HEK293 (cell line): ENCODE measurements at regions not wholly inside any gene's neighbourhood (a gene's known extent, or its start where the extent isn't known, plus 50 kb on each side); places are given as distances from the start of the nearest gene placed in this dataset.
A peak's percentile ranks its signal among the peaks of the same experiment; 100 is the strongest.
"Not testable (repeated sequence)": the region's sequence is repeated elsewhere in the genome, so short reads cannot be mapped to it uniquely, and the experiment has no call there.

Experiments
- CTCF ChIA-PET: fragments of 350-600 bp; formaldehyde crosslinking; extraction: SDS; loops from one replicate; lab custom pipeline; 2021; ENCODE audit warnings: antibody characterized with exemption; lab: Yijun Ruan, JAX
- POLR2A ChIA-PET: fragments of 300-600 bp; formaldehyde crosslinking; extraction: SDS; loops from one replicate; lab custom pipeline; 2020; ENCODE audit warnings: antibody characterized with exemption, inconsistent platforms; lab: Yijun Ruan, JAX
- H3K27ac ChIP-seq: fragments of 200-500 bp; sonication (Bioruptor generic); 2 replicates; pipeline ENCODE4 v1.5.1; 2014; ENCODE audit warnings: low read depth, low read length, control low read depth, inconsistent platforms; ENCODE audit errors: extremely low read depth
- H3K36me3 ChIP-seq, 2 experiments: fragments of 200-500 bp in 1 of 2; sonication (Bioruptor generic) in 1 of 2; 1 replicate in 1 of 2; 2 replicates in 1 of 2; pipeline ENCODE4 v1.5.1; 2014 to 2017; ENCODE audit warnings: inconsistent platforms in 2 of 2, low read length in 2 of 2; ENCODE audit not compliant: control insufficient read depth in 2 of 2, insufficient read depth in 1 of 2
- H3K4me1 ChIP-seq: fragments of 200-500 bp; sonication (Bioruptor generic); 2 replicates; pipeline ENCODE4 v1.5.1; 2014; ENCODE audit warnings: mild to moderate bottlenecking, low read length, inconsistent platforms; ENCODE audit not compliant: control insufficient read depth, insufficient read depth
- H3K4me3 ChIP-seq: 2 replicates; pipeline ENCODE4 v1.5.1; 2011; ENCODE audit warnings: low read depth, mild to moderate bottlenecking, control low read depth, low read length, moderate library complexity
- H3K9me3 ChIP-seq: fragments of 200-500 bp; sonication (Bioruptor generic); 2 replicates; pipeline ENCODE4 v1.5.1; 2014; ENCODE audit warnings: low read depth, low read length, inconsistent platforms; ENCODE audit not compliant: control insufficient read depth, insufficient read depth
- EGR2 ChIP-seq: fragments of 450-650 bp; formaldehyde crosslinking; IDR thresholded peaks from 2 replicates; pipeline ENCODE4 v1.5.1; 2016; ENCODE audit warnings: low read depth, missing biosample characterization, missing genetic modification characterization
- GLIS1 ChIP-seq: fragments of 450-650 bp; formaldehyde crosslinking; IDR thresholded peaks from 2 replicates; pipeline ENCODE4 v1.5.1; 2016; ENCODE audit warnings: missing biosample characterization, missing genetic modification characterization
- GLIS2 ChIP-seq: fragments of 450-650 bp; formaldehyde crosslinking; IDR thresholded peaks from 2 replicates; pipeline ENCODE4 v1.5.1; 2016; ENCODE audit warnings: missing biosample characterization, missing genetic modification characterization
- KLF9 ChIP-seq: fragments of 450-650 bp; formaldehyde crosslinking; IDR thresholded peaks from 2 replicates; pipeline ENCODE4 v1.5.1; 2016; ENCODE audit warnings: missing biosample characterization, missing genetic modification characterization, low read depth
- SP3 ChIP-seq: fragments of 450-650 bp; formaldehyde crosslinking; IDR thresholded peaks from 2 replicates; pipeline ENCODE4 v1.5.1; 2016; ENCODE audit warnings: missing biosample characterization, missing genetic modification characterization
- YY1 ChIP-seq: fragments of 450-650 bp; formaldehyde crosslinking; IDR thresholded peaks from 2 replicates; pipeline ENCODE4 v1.5.1; 2018; ENCODE audit warnings: missing biosample characterization, missing genetic modification characterization
- ZBTB8A ChIP-seq: fragments of 450-650 bp; formaldehyde crosslinking; IDR thresholded peaks from 2 replicates; pipeline ENCODE4 v1.5.1; 2016; ENCODE audit warnings: missing biosample characterization, missing genetic modification characterization
- ZEB2 ChIP-seq: fragments of 450-650 bp; formaldehyde crosslinking; IDR thresholded peaks from 2 replicates; pipeline ENCODE4 v1.5.1; 2016; ENCODE audit warnings: missing biosample characterization, missing genetic modification characterization
- ZFHX2 ChIP-seq: fragments of 450-650 bp; formaldehyde crosslinking; conservative IDR thresholded peaks from 2 replicates; pipeline ENCODE4 v1.5.1; 2016; ENCODE audit warnings: missing biosample characterization, missing genetic modification characterization
- ZNF335 ChIP-seq: fragments of 450-650 bp; formaldehyde crosslinking; conservative IDR thresholded peaks from 2 replicates; pipeline ENCODE4 v1.5.1; 2016; ENCODE audit warnings: missing biosample characterization, missing genetic modification characterization
- ZNF596 ChIP-seq: fragments of 450-650 bp; IDR thresholded peaks from 2 replicates; pipeline ENCODE4 v1.5.0; 2018; ENCODE audit warnings: missing biosample characterization, mild to moderate bottlenecking, missing genetic modification characterization, moderate library complexity
- ZNF664 ChIP-seq: fragments of 450-650 bp; formaldehyde crosslinking; IDR thresholded peaks from 2 replicates; pipeline ENCODE4 v1.5.1; 2016; ENCODE audit warnings: missing biosample characterization, missing genetic modification characterization
- TF ChIP-seq, protein P1 (sequence below): fragments of 450-650 bp; formaldehyde crosslinking; optimal IDR thresholded peaks from 2 replicates; pipeline ENCODE3; 2016; ENCODE audit warnings: missing biosample characterization, mild to moderate bottlenecking, missing genetic modification characterization
- TF ChIP-seq, protein P2 (sequence below): fragments of 450-650 bp; formaldehyde crosslinking; IDR thresholded peaks from 2 replicates; pipeline ENCODE4 v1.5.1; 2016; ENCODE audit warnings: missing biosample characterization, missing genetic modification characterization
- TF ChIP-seq, protein P3 (sequence below): fragments of 450-650 bp; formaldehyde crosslinking; IDR thresholded peaks from 2 replicates; pipeline ENCODE4 v1.5.1; 2016; ENCODE audit warnings: missing biosample characterization, missing genetic modification characterization

DNA sequence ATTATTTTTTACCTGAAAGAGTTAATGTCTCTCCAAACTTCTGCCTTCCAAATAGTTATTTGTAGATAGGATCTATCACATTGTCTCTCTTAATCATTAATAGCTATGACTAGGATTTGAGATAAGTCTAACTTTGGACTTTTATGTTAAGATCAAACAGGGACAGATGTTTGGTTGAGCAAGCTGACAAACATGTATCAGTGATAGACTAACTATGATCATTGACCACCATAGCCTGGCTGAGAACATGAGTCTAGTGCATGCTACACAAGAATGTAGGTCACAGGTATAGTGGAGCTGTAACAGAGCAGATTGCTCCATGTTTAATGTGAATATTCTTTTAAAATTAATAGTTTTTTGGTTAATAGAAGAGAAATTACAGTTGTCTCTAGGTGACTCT is 52.0 kb downstream of the SYT15B start:
- H3K4me3 ChIP-seq, CTCF ChIA-PET, H3K9me3 ChIP-seq, H3K4me1 ChIP-seq, H3K27ac ChIP-seq, POLR2A ChIA-PET, H3K36me3 ChIP-seq: not testable (repeated sequence)

- H3K9me3 ChIP-seq, H3K4me1 ChIP-seq, POLR2A ChIA-PET, H3K4me3 ChIP-seq, H3K27ac ChIP-seq, CTCF ChIA-PET, H3K36me3 ChIP-seq: not testable (repeated sequence)
Measured at GRCh38 chr10:47710443-47710842, 52.9 kb downstream of the SYT15B start.

- TF ChIP-seq, protein P1, sequence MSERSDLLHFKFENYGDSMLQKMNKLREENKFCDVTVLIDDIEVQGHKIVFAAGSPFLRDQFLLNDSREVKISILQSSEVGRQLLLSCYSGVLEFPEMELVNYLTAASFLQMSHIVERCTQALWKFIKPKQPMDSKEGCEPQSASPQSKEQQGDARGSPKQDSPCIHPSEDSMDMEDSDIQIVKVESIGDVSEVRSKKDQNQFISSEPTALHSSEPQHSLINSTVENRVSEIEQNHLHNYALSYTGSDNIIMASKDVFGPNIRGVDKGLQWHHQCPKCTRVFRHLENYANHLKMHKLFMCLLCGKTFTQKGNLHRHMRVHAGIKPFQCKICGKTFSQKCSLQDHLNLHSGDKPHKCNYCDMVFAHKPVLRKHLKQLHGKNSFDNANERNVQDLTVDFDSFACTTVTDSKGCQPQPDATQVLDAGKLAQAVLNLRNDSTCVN (tag by site-specific recombination), result peak; percentile 59
- TF ChIP-seq, protein P2, sequence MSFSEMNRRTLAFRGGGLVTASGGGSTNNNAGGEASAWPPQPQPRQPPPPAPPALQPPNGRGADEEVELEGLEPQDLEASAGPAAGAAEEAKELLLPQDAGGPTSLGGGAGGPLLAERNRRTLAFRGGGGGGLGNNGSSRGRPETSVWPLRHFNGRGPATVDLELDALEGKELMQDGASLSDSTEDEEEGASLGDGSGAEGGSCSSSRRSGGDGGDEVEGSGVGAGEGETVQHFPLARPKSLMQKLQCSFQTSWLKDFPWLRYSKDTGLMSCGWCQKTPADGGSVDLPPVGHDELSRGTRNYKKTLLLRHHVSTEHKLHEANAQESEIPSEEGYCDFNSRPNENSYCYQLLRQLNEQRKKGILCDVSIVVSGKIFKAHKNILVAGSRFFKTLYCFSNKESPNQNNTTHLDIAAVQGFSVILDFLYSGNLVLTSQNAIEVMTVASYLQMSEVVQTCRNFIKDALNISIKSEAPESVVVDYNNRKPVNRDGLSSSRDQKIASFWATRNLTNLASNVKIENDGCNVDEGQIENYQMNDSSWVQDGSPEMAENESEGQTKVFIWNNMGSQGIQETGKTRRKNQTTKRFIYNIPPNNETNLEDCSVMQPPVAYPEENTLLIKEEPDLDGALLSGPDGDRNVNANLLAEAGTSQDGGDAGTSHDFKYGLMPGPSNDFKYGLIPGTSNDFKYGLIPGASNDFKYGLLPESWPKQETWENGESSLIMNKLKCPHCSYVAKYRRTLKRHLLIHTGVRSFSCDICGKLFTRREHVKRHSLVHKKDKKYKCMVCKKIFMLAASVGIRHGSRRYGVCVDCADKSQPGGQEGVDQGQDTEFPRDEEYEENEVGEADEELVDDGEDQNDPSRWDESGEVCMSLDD, result 0 out of 2 replicates have a peak, but pooled peaks have one; percentile 57
- TF ChIP-seq ZNF664, result peak; percentile 72
- TF ChIP-seq ZEB2 (tag by site-specific recombination), result 0 out of 2 replicates have a peak, but pooled peaks have one; percentile 21
- peak; percentile 56 for TF ChIP-seq ZNF335
- peak; percentile 19; the same call in 1 of the 2 replicates for TF ChIP-seq ZFHX2
- peak; percentile 60 for TF ChIP-seq YY1
- TF ChIP-seq EGR2 (tag by site-specific recombination), result 0 out of 2 replicates have a peak, but pooled peaks have one; percentile 21
- peak; percentile 54; the same call in 1 of the 2 replicates for TF ChIP-seq KLF9 (tag by site-specific recombination)
- peak; percentile 54; the same call in 1 of the 2 replicates for TF ChIP-seq ZNF596 (tag by site-specific recombination)
- TF ChIP-seq, protein P3, sequence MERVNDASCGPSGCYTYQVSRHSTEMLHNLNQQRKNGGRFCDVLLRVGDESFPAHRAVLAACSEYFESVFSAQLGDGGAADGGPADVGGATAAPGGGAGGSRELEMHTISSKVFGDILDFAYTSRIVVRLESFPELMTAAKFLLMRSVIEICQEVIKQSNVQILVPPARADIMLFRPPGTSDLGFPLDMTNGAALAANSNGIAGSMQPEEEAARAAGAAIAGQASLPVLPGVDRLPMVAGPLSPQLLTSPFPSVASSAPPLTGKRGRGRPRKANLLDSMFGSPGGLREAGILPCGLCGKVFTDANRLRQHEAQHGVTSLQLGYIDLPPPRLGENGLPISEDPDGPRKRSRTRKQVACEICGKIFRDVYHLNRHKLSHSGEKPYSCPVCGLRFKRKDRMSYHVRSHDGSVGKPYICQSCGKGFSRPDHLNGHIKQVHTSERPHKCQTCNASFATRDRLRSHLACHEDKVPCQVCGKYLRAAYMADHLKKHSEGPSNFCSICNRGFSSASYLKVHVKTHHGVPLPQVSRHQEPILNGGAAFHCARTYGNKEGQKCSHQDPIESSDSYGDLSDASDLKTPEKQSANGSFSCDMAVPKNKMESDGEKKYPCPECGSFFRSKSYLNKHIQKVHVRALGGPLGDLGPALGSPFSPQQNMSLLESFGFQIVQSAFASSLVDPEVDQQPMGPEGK (tag by site-specific recombination), result peak; percentile 58
- TF ChIP-seq ZBTB8A (tag by site-specific recombination), result 0 out of 2 replicates have a peak, but pooled peaks have one; percentile 35
- TF ChIP-seq GLIS2 (tag by site-specific recombination), result peak; percentile 26; the same call in 1 of the 2 replicates
- TF ChIP-seq SP3 (tag by site-specific recombination), result peak; percentile 35; the same call in 1 of the 2 replicates
- TF ChIP-seq GLIS1 (tag by site-specific recombination), result peak; percentile 36; the same call in 1 of the 2 replicates
- H3K27ac ChIP-seq, H3K36me3 ChIP-seq, CTCF ChIA-PET, POLR2A ChIA-PET, H3K9me3 ChIP-seq, H3K4me1 ChIP-seq: not testable (repeated sequence)
- peak overlapping the region; percentile 43 for H3K4me3 ChIP-seq
Measured at GRCh38 chr10:47705698-47706414, 57.5 kb downstream of the SYT15B start.

- H3K27ac ChIP-seq, H3K36me3 ChIP-seq, H3K4me1 ChIP-seq, CTCF ChIA-PET, H3K4me3 ChIP-seq, H3K9me3 ChIP-seq, POLR2A ChIA-PET: not testable (repeated sequence)
Measured at GRCh38 chr10:47701285-47701684, 62.1 kb downstream of the SYT15B start.

GRCh38 chr10:47699854-47700253 is 63.5 kb downstream of the SYT15B start:
- H3K4me3 ChIP-seq, H3K36me3 ChIP-seq, H3K27ac ChIP-seq, H3K9me3 ChIP-seq, POLR2A ChIA-PET, CTCF ChIA-PET, H3K4me1 ChIP-seq: not testable (repeated sequence)

- POLR2A ChIA-PET, H3K36me3 ChIP-seq, CTCF ChIA-PET, H3K27ac ChIP-seq, H3K9me3 ChIP-seq, H3K4me1 ChIP-seq, H3K4me3 ChIP-seq: not testable (repeated sequence)
Measured at GRCh38 chr10:47696170-47696569, 67.2 kb downstream of the SYT15B start.
